GM23338 (cell line): ENCODE measurements at regions not wholly inside any gene's neighbourhood (a gene's known extent, or its start where the extent isn't known, plus 50 kb on each side); places are given as distances from the start of the nearest gene placed in this dataset.

Experiments
- EZH2 ChIP-seq: fragments of 200-600 bp; sonication (generic); IDR thresholded peaks from one replicate; pipeline ENCODE4 v1.8.0; 2017; ENCODE audit warnings: antibody characterized with exemption, mild to moderate bottlenecking, low read depth; ENCODE audit not compliant: unreplicated experiment
- EZH2phosphoT487 ChIP-seq: fragments of 200-600 bp; sonication (generic); IDR thresholded peaks from one replicate; pipeline ENCODE4 v1.8.1; 2018; ENCODE audit warnings: antibody characterized with exemption; ENCODE audit not compliant: unreplicated experiment
- POLR2AphosphoS5 ChIP-seq: IDR thresholded peaks from 2 replicates; pipeline ENCODE4 v1.6.1; 2016; ENCODE audit warnings: antibody characterized with exemption, low read depth
- REST ChIP-seq: IDR thresholded peaks from one replicate; pipeline ENCODE4 v1.6.1; 2018; ENCODE audit warnings: antibody characterized with exemption; ENCODE audit not compliant: unreplicated experiment
- TF ChIP-seq, protein P1 (sequence below), 2 experiments: fragments of 200-600 bp in 1 of 2; sonication (generic) in 1 of 2; conservative IDR thresholded peaks; 2 replicates each; pipeline versions ENCODE4 v1.5.1 to v1.6.1; 2016 to 2017; ENCODE audit warnings: antibody characterized with exemption in 2 of 2, low read depth in 2 of 2, mild to moderate bottlenecking in 2 of 2, moderate library complexity in 1 of 2

DNA sequence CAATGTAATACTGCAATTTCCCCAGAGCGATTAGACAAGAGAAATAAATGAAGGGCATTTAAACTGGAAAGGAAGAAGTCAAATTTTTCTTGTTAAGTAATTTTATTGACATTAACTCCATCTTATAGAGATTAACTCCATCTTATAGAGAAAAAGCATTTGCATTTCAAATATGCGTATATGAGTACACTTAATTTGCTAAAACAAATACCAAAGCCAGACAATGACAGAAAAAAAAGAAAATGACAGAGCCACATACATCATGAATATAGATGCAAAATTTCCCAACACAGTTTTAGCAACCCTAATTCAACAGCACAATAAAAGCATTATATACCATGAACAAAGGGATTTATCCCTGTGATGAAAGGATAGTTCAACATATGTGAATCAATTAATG lies 1293.1 kb upstream of the EYS start:
- no peak for TF ChIP-seq POLR2AphosphoS5
- TF ChIP-seq, protein P1, sequence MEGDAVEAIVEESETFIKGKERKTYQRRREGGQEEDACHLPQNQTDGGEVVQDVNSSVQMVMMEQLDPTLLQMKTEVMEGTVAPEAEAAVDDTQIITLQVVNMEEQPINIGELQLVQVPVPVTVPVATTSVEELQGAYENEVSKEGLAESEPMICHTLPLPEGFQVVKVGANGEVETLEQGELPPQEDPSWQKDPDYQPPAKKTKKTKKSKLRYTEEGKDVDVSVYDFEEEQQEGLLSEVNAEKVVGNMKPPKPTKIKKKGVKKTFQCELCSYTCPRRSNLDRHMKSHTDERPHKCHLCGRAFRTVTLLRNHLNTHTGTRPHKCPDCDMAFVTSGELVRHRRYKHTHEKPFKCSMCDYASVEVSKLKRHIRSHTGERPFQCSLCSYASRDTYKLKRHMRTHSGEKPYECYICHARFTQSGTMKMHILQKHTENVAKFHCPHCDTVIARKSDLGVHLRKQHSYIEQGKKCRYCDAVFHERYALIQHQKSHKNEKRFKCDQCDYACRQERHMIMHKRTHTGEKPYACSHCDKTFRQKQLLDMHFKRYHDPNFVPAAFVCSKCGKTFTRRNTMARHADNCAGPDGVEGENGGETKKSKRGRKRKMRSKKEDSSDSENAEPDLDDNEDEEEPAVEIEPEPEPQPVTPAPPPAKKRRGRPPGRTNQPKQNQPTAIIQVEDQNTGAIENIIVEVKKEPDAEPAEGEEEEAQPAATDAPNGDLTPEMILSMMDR (conservative IDR thresholded peaks at IDR 0.05; ENCODE audit: low read depth in 2 of 2): no peak
- no peak for TF ChIP-seq EZH2
- TF ChIP-seq EZH2phosphoT487: no peak
- no peak for TF ChIP-seq REST
